Fibroblast of peridontal ligament (primary cell): ENCODE measurements at regions not wholly inside any gene's neighbourhood (a gene's known extent, or its start where the extent isn't known, plus 50 kb on each side); places are given as distances from the start of the nearest gene placed in this dataset.
"Not testable (repeated sequence)": the region's sequence is repeated elsewhere in the genome, so short reads cannot be mapped to it uniquely, and the experiment has no call there.

Source experiments
- DNase-seq: peaks from one replicate; pipeline ENCODE4 v3.0.0-alpha.2; 2010; ENCODE audit errors: extremely low read depth

- DNase-seq, result not testable (repeated sequence)
Observed at GRCh38 chrX:80508083-80508482, 87.8 kb downstream of the TENT5D start.

- no peak for DNase-seq
Observed at GRCh38 chrX:80511969-80512760, 91.9 kb downstream of the TENT5D start.

GRCh38 chrX:80512924-80513323 is 92.7 kb downstream of the TENT5D start:
- DNase-seq, result no peak

- DNase-seq, result no peak
Observed at GRCh38 chrX:80513625-80514024, 93.4 kb downstream of the TENT5D start.

GRCh38 chrX:80537096-80537495 is 116.8 kb downstream of the TENT5D start:
- no peak for DNase-seq

GRCh38 chrX:80550722-80551121 is 130.5 kb downstream of the TENT5D start:
- no peak for DNase-seq

- no peak for DNase-seq
Observed at GRCh38 chrX:80556148-80556547, 135.9 kb downstream of the TENT5D start.

GRCh38 chrX:80572636-80573035 is 152.4 kb downstream of the TENT5D start:
- no peak for DNase-seq

- no peak for DNase-seq
Observed at GRCh38 chrX:80573275-80573674, 153.0 kb downstream of the TENT5D start.

GRCh38 chrX:80574486-80575086 is 154.3 kb downstream of the TENT5D start:
- not testable (repeated sequence) for DNase-seq

- no peak for DNase-seq
Observed at GRCh38 chrX:80576267-80576666, 156.0 kb downstream of the TENT5D start.

GRCh38 chrX:80576806-80577533 is 156.7 kb downstream of the TENT5D start:
- DNase-seq, result no peak

GRCh38 chrX:80578517-80579105 is 158.4 kb downstream of the TENT5D start:
- DNase-seq, result peak; percentile 2

- DNase-seq, result not testable (repeated sequence)
Observed at GRCh38 chrX:80590992-80591391, 170.7 kb downstream of the TENT5D start.

- DNase-seq, result no peak
Observed at GRCh38 chrX:80602036-80602860, 182.0 kb downstream of the TENT5D start.
